ENCODE measurements at regions not wholly inside any gene's neighbourhood (a gene's known extent, or its start where the extent isn't known, plus 50 kb on each side); places are given as distances from the start of the nearest gene placed in this dataset.

GRCh38 chr1:168484083-168484482 is 59.7 kb downstream of the XCL2 start:
- Histone ChIP-seq H3K9me3 (ENCODE audit: control insufficient read depth, low read length) (no peaks in the 10 kb centered on the region), H2BK5ac (ENCODE audit: low read depth, low read length, poor library complexity, severe bottlenecking) (no peak overlapping the region), H3K14ac (ENCODE audit: low read length in 2 of 2) (peak overlapping the region in 1 of 2 experiments; percentile 9), H2BK15ac (ENCODE audit: low read depth, poor library complexity, severe bottlenecking) (no peak overlapping the region), H3K4ac (ENCODE audit: low read depth in 1 of 2, low read length in 2 of 2) (peak overlapping the region in 1 of 2 experiments; percentile 4), H3K79me1 (replicated peaks; ENCODE audit: low read length, poor library complexity, severe bottlenecking) (no peaks in the 10 kb centered on the region), H3K27me3 (ENCODE audit: control insufficient read depth in 1 of 2, insufficient read depth in 1 of 2, low read length in 2 of 2) (no peaks in the 10 kb centered on the region), H3K27ac (ENCODE audit: low read length, poor library complexity, severe bottlenecking) (no peak overlapping the region), H3K4me1 (ENCODE audit: control insufficient read depth, insufficient read depth, low read depth, low read length) (no peaks in the 10 kb centered on the region), H3K9ac (ENCODE audit: low read length) (peak overlapping the region; percentile 71), H4K91ac (ENCODE audit: low read length) (no peak overlapping the region), H3K4me2 (ENCODE audit: low read length, poor library complexity, severe bottlenecking) (no peak overlapping the region), H2AFZ (ENCODE audit: low read depth, low read length) (no peak overlapping the region), H4K8ac (ENCODE audit: low read length) (no peak overlapping the region), H2BK12ac (ENCODE audit: low read length in 2 of 2) (peak overlapping the region in 1 of 2 experiments; percentile 8), H3K18ac (ENCODE audit: low read depth in 1 of 2, low read length in 2 of 2) (peak overlapping the region in 1 of 2 experiments; percentile 13), H2AK5ac (ENCODE audit: low read length, severe bottlenecking) (no peak overlapping the region), H2BK120ac (ENCODE audit: low read depth, low read length) (no peak overlapping the region), H3K4me3 (ENCODE audit: insufficient read depth in 1 of 2, low read depth in 1 of 2, low read length in 2 of 2) (no peak overlapping the region), H3K36me3 (ENCODE audit: control insufficient read depth in 1 of 2, insufficient read depth in 2 of 2, low read depth in 1 of 2, low read length in 2 of 2) (no peaks in the 10 kb centered on the region), H3K23ac (ENCODE audit: low read length in 2 of 2) (no peak overlapping the region)
- no peak for DNase-seq

GRCh38 chr1:168483539-168483938 is 60.3 kb downstream of the XCL2 start:
- no peak overlapping the region for H2AFZ ChIP-seq (ENCODE audit: low read depth, low read length)
- no peak overlapping the region for H2BK5ac ChIP-seq (ENCODE audit: low read depth, low read length, poor library complexity, severe bottlenecking)
- no peak overlapping the region for H3K18ac ChIP-seq (ENCODE audit: low read depth in 1 of 2, low read length in 2 of 2)
- H3K27ac ChIP-seq (ENCODE audit: low read length, poor library complexity, severe bottlenecking) = no peak overlapping the region
- H2BK120ac ChIP-seq (ENCODE audit: low read depth, low read length) = no peak overlapping the region
- H3K36me3 ChIP-seq (ENCODE audit: control insufficient read depth in 1 of 2, insufficient read depth in 2 of 2, low read depth in 1 of 2, low read length in 2 of 2) = no peaks in the 10 kb centered on the region
- no peaks in the 10 kb centered on the region for H3K27me3 ChIP-seq (ENCODE audit: control insufficient read depth in 1 of 2, insufficient read depth in 1 of 2, low read length in 2 of 2)
- H2AK5ac ChIP-seq (ENCODE audit: low read length, severe bottlenecking) = no peak overlapping the region
- peak; percentile 58 for DNase-seq
- H3K9ac ChIP-seq (ENCODE audit: low read length) = peak overlapping the region; percentile 52
- H4K91ac ChIP-seq (ENCODE audit: low read length) = no peak overlapping the region
- no peak overlapping the region for H3K23ac ChIP-seq (ENCODE audit: low read length in 2 of 2)
- H3K9me3 ChIP-seq (ENCODE audit: control insufficient read depth, low read length) = no peaks in the 10 kb centered on the region
- H3K4me2 ChIP-seq (ENCODE audit: low read length, poor library complexity, severe bottlenecking) = no peak overlapping the region
- H4K8ac ChIP-seq (ENCODE audit: low read length) = no peak overlapping the region
- H3K4me3 ChIP-seq (ENCODE audit: insufficient read depth in 1 of 2, low read depth in 1 of 2, low read length in 2 of 2) = no peak overlapping the region
- no peak overlapping the region for H3K4ac ChIP-seq (ENCODE audit: low read depth in 1 of 2, low read length in 2 of 2)
- no peak overlapping the region for H2BK12ac ChIP-seq (ENCODE audit: low read length in 2 of 2)
- no peak overlapping the region for H3K14ac ChIP-seq (ENCODE audit: low read length in 2 of 2)
- no peak overlapping the region for H2BK15ac ChIP-seq (ENCODE audit: low read depth, poor library complexity, severe bottlenecking)
- no peaks in the 10 kb centered on the region for H3K79me1 ChIP-seq (replicated peaks; ENCODE audit: low read length, poor library complexity, severe bottlenecking)
- 5% methylated on average over 1 of the region's 1 CpG for WGBS
- H3K4me1 ChIP-seq (ENCODE audit: control insufficient read depth, insufficient read depth, low read depth, low read length) = no peaks in the 10 kb centered on the region

GRCh38 chr1:168482106-168482505 is 61.7 kb downstream of the XCL2 start:
- H3K18ac ChIP-seq (ENCODE audit: low read depth in 1 of 2, low read length in 2 of 2) = no peak overlapping the region
- H3K23ac ChIP-seq (ENCODE audit: low read length in 2 of 2) = no peak overlapping the region

GRCh38 chr1:168481586-168481985 is 62.2 kb downstream of the XCL2 start:
- no peak overlapping the region for H2BK120ac ChIP-seq (ENCODE audit: low read depth, low read length)
- H4K91ac ChIP-seq (ENCODE audit: low read length) = no peak overlapping the region
- no peak overlapping the region for H3K4me3 ChIP-seq (ENCODE audit: insufficient read depth in 1 of 2, low read depth in 1 of 2, low read length in 2 of 2)
- H3K36me3 ChIP-seq (ENCODE audit: control insufficient read depth in 1 of 2, insufficient read depth in 2 of 2, low read depth in 1 of 2, low read length in 2 of 2) = no peaks in the 10 kb centered on the region
- no peaks in the 10 kb centered on the region for H3K27me3 ChIP-seq (ENCODE audit: control insufficient read depth in 1 of 2, insufficient read depth in 1 of 2, low read length in 2 of 2)
- no peak overlapping the region for H3K4me2 ChIP-seq (ENCODE audit: low read length, poor library complexity, severe bottlenecking)
- H3K9ac ChIP-seq (ENCODE audit: low read length) = no peak overlapping the region
- no peak overlapping the region for H2AK5ac ChIP-seq (ENCODE audit: low read length, severe bottlenecking)
- no peak overlapping the region for H2BK15ac ChIP-seq (ENCODE audit: low read depth, poor library complexity, severe bottlenecking)
- WGBS = 99% methylated on average over 3 of the region's 4 CpGs
- no peak overlapping the region for H3K23ac ChIP-seq (ENCODE audit: low read length in 2 of 2)
- H2AFZ ChIP-seq (ENCODE audit: low read depth, low read length) = no peak overlapping the region
- no peaks in the 10 kb centered on the region for H3K79me1 ChIP-seq (replicated peaks; ENCODE audit: low read length, poor library complexity, severe bottlenecking)
- no peak overlapping the region for H2BK12ac ChIP-seq (ENCODE audit: low read length in 2 of 2)
- H3K27ac ChIP-seq (ENCODE audit: low read length, poor library complexity, severe bottlenecking) = no peak overlapping the region
- H4K8ac ChIP-seq (ENCODE audit: low read length) = no peak overlapping the region
- H3K9me3 ChIP-seq (ENCODE audit: control insufficient read depth, low read length) = no peaks in the 10 kb centered on the region
- H3K14ac ChIP-seq (ENCODE audit: low read length in 2 of 2) = no peak overlapping the region
- no peak overlapping the region for H2BK5ac ChIP-seq (ENCODE audit: low read depth, low read length, poor library complexity, severe bottlenecking)
- no peak for DNase-seq
- H3K4ac ChIP-seq (ENCODE audit: low read depth in 1 of 2, low read length in 2 of 2) = no peak overlapping the region
- H3K4me1 ChIP-seq (ENCODE audit: control insufficient read depth, insufficient read depth, low read depth, low read length) = no peaks in the 10 kb centered on the region
- H3K18ac ChIP-seq (ENCODE audit: low read depth in 1 of 2, low read length in 2 of 2) = no peak overlapping the region

More at GRCh38 chr1:168482106-168482505, 61.7 kb downstream of the XCL2 start:
- Histone ChIP-seq H3K27me3 (ENCODE audit: control insufficient read depth in 1 of 2, insufficient read depth in 1 of 2, low read length in 2 of 2) (no peaks in the 10 kb centered on the region), H3K4me2 (ENCODE audit: low read length, poor library complexity, severe bottlenecking) (no peak overlapping the region), H2AFZ (ENCODE audit: low read depth, low read length) (no peak overlapping the region), H2BK120ac (ENCODE audit: low read depth, low read length) (no peak overlapping the region), H2AK5ac (ENCODE audit: low read length, severe bottlenecking) (no peak overlapping the region), H3K4ac (ENCODE audit: low read depth in 1 of 2, low read length in 2 of 2) (no peak overlapping the region), H3K4me1 (ENCODE audit: control insufficient read depth, insufficient read depth, low read depth, low read length) (no peaks in the 10 kb centered on the region), H2BK5ac (ENCODE audit: low read depth, low read length, poor library complexity, severe bottlenecking) (no peak overlapping the region), H3K79me1 (replicated peaks; ENCODE audit: low read length, poor library complexity, severe bottlenecking) (no peaks in the 10 kb centered on the region), H3K36me3 (ENCODE audit: control insufficient read depth in 1 of 2, insufficient read depth in 2 of 2, low read depth in 1 of 2, low read length in 2 of 2) (no peaks in the 10 kb centered on the region), H4K8ac (ENCODE audit: low read length) (no peak overlapping the region), H2BK15ac (ENCODE audit: low read depth, poor library complexity, severe bottlenecking) (no peak overlapping the region), H3K14ac (ENCODE audit: low read length in 2 of 2) (no peak overlapping the region), H3K9me3 (ENCODE audit: control insufficient read depth, low read length) (no peaks in the 10 kb centered on the region), H2BK12ac (ENCODE audit: low read length in 2 of 2) (peak overlapping the region in 1 of 2 experiments; percentile 45), H3K4me3 (ENCODE audit: insufficient read depth in 1 of 2, low read depth in 1 of 2, low read length in 2 of 2) (no peak overlapping the region), H4K91ac (ENCODE audit: low read length) (no peak overlapping the region), H3K9ac (ENCODE audit: low read length) (no peak overlapping the region), H3K27ac (ENCODE audit: low read length, poor library complexity, severe bottlenecking) (no peak overlapping the region)
- DNase-seq = no peak

Measured in mesenchymal stem cell (in vitro differentiated cells and primary cell).